GM18870 (cell line): ENCODE measurements at regions not wholly inside any gene's neighbourhood (a gene's known extent, or its start where the extent isn't known, plus 50 kb on each side); places are given as distances from the start of the nearest gene placed in this dataset.

Experiments
- ATAC-seq: cut with Tn5 transposase; IDR thresholded peaks from one replicate; pipeline ENCODE4 v1.9.1; 2021; ENCODE audit warnings: moderate library complexity; ENCODE audit not compliant: unreplicated experiment

- no peak for ATAC-seq
Observed at GRCh38 chr9:87436716-87437115, 61.0 kb upstream of the DAPK1 start.

GRCh38 chr9:87437966-87438365 is 59.7 kb upstream of the DAPK1 start:
- no peak for ATAC-seq

- no peak for ATAC-seq
Observed at GRCh38 chr9:87441251-87441650, 56.4 kb upstream of the DAPK1 start.

- ATAC-seq: no peak
Observed at GRCh38 chr9:87442451-87442850, 55.2 kb upstream of the DAPK1 start.

- no peak for ATAC-seq
Observed at GRCh38 chr9:87443006-87443405, 54.7 kb upstream of the DAPK1 start.

GRCh38 chr9:87443461-87443860 is 54.2 kb upstream of the DAPK1 start:
- ATAC-seq: no peak

GRCh38 chr9:87445646-87446045 is 52.0 kb upstream of the DAPK1 start:
- peak; percentile 96 for ATAC-seq

- no peak for ATAC-seq
Observed at GRCh38 chr9:87446527-87446926, 51.1 kb upstream of the DAPK1 start.

- ATAC-seq: no peak
Observed at GRCh38 chr9:87447547-87448432, 49.9 kb upstream of the DAPK1 start.
